Osteoblast (primary cell): ENCODE measurements at regions not wholly inside any gene's neighbourhood (a gene's known extent, or its start where the extent isn't known, plus 50 kb on each side); places are given as distances from the start of the nearest gene placed in this dataset.

Source experiments
- DNase-seq: peaks from one replicate; pipeline ENCODE4 v3.0.0; 2011; ENCODE audit warnings: low spot score, mixed read lengths; ENCODE audit not compliant: insufficient read length; ENCODE audit errors: missing footprints
- H2AFZ ChIP-seq: 2 replicates; pipeline ENCODE4 v1.6.0; 2011; ENCODE audit warnings: mild to moderate bottlenecking, low read length
- H3K27ac ChIP-seq: 2 replicates; pipeline ENCODE4 v1.5.1; 2011; ENCODE audit warnings: mild to moderate bottlenecking, low read depth, low read length, moderate library complexity
- H3K27me3 ChIP-seq: 2 replicates; pipeline ENCODE4 v1.6.0; 2012; ENCODE audit warnings: mild to moderate bottlenecking, control low read depth, inconsistent platforms, low read length, moderate library complexity; ENCODE audit not compliant: insufficient read depth
- H3K36me3 ChIP-seq: 2 replicates; pipeline ENCODE4 v1.5.1; 2011; ENCODE audit warnings: mild to moderate bottlenecking, low read length, control low read depth, moderate library complexity; ENCODE audit not compliant: insufficient read depth
- H3K4me1 ChIP-seq: 2 replicates; pipeline ENCODE4 v1.5.1; 2011; ENCODE audit warnings: mild to moderate bottlenecking, low read length, control low read depth, moderate library complexity; ENCODE audit not compliant: insufficient read depth
- H3K4me2 ChIP-seq: 2 replicates; pipeline ENCODE4 v1.6.0; 2011; ENCODE audit warnings: mild to moderate bottlenecking, low read length; ENCODE audit not compliant: insufficient read depth
- H3K4me3 ChIP-seq: fragments of 200-600 bp; sonication (generic); 3 replicates; pipeline ENCODE4 v1.5.1; 2012; ENCODE audit warnings: mild to moderate bottlenecking, low read length, inconsistent platforms; ENCODE audit not compliant: insufficient read depth
- H3K79me2 ChIP-seq: 2 replicates; pipeline ENCODE4 v1.6.0; 2012; ENCODE audit warnings: mild to moderate bottlenecking, low read length, control low read depth, inconsistent platforms; ENCODE audit not compliant: insufficient read depth
- H3K9me3 ChIP-seq: 2 replicates; pipeline ENCODE4 v1.5.1; 2011; ENCODE audit warnings: low read depth, low read length, control low read depth
- H4K20me1 ChIP-seq: 2 replicates; pipeline ENCODE4 v1.6.0; 2012; ENCODE audit warnings: mild to moderate bottlenecking, low read length, control low read depth; ENCODE audit not compliant: insufficient read depth
- TF ChIP-seq, protein P1 (sequence below): IDR thresholded peaks from 2 replicates; pipeline ENCODE4 v1.5.1; 2011; ENCODE audit warnings: mild to moderate bottlenecking, low read depth, low read length, moderate library complexity; ENCODE audit errors: extremely low read depth

DNA sequence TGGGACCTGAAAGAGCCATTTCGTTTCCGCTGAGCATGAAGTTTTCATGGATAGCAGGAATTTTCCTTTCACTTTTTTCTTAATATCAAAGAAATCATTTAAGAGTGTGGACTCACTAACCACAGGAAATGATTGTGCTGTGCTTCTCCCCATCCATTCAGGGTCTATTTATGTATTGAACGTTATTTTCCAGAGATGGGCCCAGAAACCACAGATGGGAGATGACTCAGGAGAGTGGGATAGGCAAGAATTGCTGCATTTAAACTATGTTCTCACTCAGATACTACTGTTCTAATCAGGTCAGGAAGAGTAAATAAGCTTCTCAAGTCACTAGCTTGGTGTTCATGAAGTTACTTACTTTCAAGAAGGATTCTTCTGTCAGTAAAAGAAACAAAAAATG, 763.8 kb downstream of the DTWD2 start:
- TF ChIP-seq, protein P1, sequence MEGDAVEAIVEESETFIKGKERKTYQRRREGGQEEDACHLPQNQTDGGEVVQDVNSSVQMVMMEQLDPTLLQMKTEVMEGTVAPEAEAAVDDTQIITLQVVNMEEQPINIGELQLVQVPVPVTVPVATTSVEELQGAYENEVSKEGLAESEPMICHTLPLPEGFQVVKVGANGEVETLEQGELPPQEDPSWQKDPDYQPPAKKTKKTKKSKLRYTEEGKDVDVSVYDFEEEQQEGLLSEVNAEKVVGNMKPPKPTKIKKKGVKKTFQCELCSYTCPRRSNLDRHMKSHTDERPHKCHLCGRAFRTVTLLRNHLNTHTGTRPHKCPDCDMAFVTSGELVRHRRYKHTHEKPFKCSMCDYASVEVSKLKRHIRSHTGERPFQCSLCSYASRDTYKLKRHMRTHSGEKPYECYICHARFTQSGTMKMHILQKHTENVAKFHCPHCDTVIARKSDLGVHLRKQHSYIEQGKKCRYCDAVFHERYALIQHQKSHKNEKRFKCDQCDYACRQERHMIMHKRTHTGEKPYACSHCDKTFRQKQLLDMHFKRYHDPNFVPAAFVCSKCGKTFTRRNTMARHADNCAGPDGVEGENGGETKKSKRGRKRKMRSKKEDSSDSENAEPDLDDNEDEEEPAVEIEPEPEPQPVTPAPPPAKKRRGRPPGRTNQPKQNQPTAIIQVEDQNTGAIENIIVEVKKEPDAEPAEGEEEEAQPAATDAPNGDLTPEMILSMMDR: no peak
- Histone ChIP-seq H4K20me1 (no peaks in the 10 kb centered on the region), H3K27ac (no peak overlapping the region), H3K79me2 (no peaks in the 10 kb centered on the region), H3K4me1 (peaks cover 3% of the 10 kb centered on the region), H2AFZ (no peak overlapping the region), H3K4me2 (no peak overlapping the region), H3K36me3 (no peaks in the 10 kb centered on the region), H3K27me3 (no peaks in the 10 kb centered on the region), H3K4me3 (no peak overlapping the region), H3K9me3 (no peaks in the 10 kb centered on the region)
- no peak for DNase-seq

DNA sequence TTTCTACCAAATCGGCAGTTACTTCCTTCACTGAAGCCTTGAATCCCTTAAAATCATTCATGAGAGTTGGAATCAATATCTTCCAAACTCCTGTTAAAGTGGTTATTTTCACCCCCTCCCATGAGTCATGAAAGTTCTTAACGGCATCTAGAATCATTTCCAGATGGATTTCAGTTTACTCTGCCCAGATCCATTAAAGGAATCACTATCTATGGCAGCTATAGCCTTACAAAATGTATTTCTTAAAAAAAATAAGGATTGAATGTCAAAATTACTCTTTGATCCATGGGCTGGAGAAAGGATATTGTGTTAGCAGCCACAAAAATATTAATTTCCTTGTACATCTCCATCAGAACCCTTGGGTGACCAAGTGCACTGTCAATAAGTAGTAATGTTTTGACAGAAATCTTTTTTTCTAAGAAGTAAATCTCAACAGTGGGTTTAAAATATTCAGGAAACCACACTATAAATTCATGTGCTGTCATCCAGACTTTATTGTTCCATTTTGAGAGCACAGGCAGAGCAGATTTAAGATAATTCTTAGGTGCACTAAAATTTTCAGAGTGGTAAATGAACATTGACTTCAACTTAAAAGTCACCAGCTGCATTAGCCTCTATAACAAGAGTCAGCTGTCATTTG, 767.7 kb downstream of the DTWD2 start:
- TF ChIP-seq, protein P1: no peak
- no peak for DNase-seq
- Histone ChIP-seq H3K79me2 (no peaks in the 10 kb centered on the region), H3K27me3 (no peaks in the 10 kb centered on the region), H3K4me2 (no peak overlapping the region), H3K4me3 (no peak overlapping the region), H3K27ac (no peak overlapping the region), H3K36me3 (no peaks in the 10 kb centered on the region), H4K20me1 (no peaks in the 10 kb centered on the region), H2AFZ (no peak overlapping the region), H3K4me1 (no peaks in the 10 kb centered on the region), H3K9me3 (no peaks in the 10 kb centered on the region)

DNA sequence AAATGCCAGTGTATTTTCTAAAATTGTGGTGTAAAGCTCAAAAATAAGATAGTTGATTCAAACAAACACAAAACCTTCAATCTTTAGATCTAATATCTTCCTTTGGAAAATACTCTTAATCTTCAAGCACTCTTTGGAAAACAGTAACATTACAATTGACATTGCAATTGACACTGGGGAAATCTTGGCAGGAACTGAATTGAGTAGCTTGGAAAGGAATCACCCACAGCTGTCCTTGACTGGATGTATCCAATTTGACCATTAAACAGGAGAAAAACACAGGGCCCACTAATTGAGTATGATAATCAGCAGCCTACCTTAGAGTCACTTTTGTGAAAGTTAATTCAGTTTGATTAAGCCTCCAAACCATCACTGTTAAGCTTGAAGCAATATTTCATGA, 776.7 kb downstream of the DTWD2 start:
- Histone ChIP-seq H3K9me3 (no peaks in the 10 kb centered on the region), H3K4me3 (no peak overlapping the region), H3K4me1 (no peaks in the 10 kb centered on the region), H3K4me2 (no peak overlapping the region), H4K20me1 (no peaks in the 10 kb centered on the region), H2AFZ (no peak overlapping the region), H3K27ac (no peak overlapping the region), H3K27me3 (no peaks in the 10 kb centered on the region), H3K36me3 (no peaks in the 10 kb centered on the region), H3K79me2 (no peaks in the 10 kb centered on the region)
- no peak for DNase-seq
- TF ChIP-seq, protein P1: no peak

DNA sequence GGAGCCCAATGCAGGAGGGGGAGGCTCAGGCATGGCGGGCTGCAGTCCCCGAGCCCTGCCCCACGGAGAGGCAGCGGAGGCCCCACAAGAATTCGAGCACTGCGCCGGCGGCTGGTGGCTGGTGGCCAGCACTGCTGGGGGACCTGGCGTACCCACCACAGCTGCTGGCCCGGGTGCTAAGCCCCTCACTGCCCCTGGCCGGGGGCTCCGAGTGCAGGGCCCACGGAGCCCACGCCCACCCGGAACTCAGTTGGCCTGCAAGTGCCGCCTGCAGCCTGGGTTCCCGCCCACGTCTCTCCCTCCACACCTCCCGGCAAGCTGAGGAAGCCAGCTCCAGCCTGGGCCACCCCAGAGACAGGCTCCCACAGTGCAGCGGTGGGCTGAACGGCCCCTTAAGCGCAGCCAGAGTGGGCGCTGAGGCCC, 780.3 kb downstream of the DTWD2 start:
- peaks cover 2% of the 10 kb centered on the region for H3K9me3 ChIP-seq
- no peaks in the 10 kb centered on the region for H3K36me3 ChIP-seq
- H4K20me1 ChIP-seq: no peaks in the 10 kb centered on the region

More for the DNA sequence above, 780.3 kb downstream of the DTWD2 start:
- H3K27ac ChIP-seq: no peak overlapping the region
- H3K79me2 ChIP-seq: no peaks in the 10 kb centered on the region
- TF ChIP-seq, protein P1: no peak
- H3K4me3 ChIP-seq: no peak overlapping the region
- no peak overlapping the region for H2AFZ ChIP-seq
- H3K4me1 ChIP-seq: no peaks in the 10 kb centered on the region
- no peaks in the 10 kb centered on the region for H3K27me3 ChIP-seq
- DNase-seq: no peak
- no peak overlapping the region for H3K4me2 ChIP-seq
